Fibroblast of the aortic adventitia (primary cell): ENCODE measurements at regions not wholly inside any gene's neighbourhood (a gene's known extent, or its start where the extent isn't known, plus 50 kb on each side); places are given as distances from the start of the nearest gene placed in this dataset.
A peak's percentile ranks its signal among the peaks of the same experiment; 100 is the strongest.

Experiments used
- DNase-seq: peaks from one replicate; pipeline ENCODE4 v3.0.0-alpha.2; 2010; ENCODE audit warnings: low read depth
- H3K4me3 ChIP-seq: 2 replicates; pipeline ENCODE4 v1.5.1; 2011; ENCODE audit warnings: low read depth, mild to moderate bottlenecking, control low read depth, low read length, moderate library complexity
- TF ChIP-seq, protein P1 (sequence below): IDR thresholded peaks from 2 replicates; pipeline ENCODE4 v1.5.1; 2011; ENCODE audit warnings: mild to moderate bottlenecking, low read length, control low read depth, inconsistent platforms; ENCODE audit not compliant: insufficient read depth

GRCh38 chr12:67803278-67803993 lies 154.9 kb downstream of the DYRK2 start:
- TF ChIP-seq, protein P1, sequence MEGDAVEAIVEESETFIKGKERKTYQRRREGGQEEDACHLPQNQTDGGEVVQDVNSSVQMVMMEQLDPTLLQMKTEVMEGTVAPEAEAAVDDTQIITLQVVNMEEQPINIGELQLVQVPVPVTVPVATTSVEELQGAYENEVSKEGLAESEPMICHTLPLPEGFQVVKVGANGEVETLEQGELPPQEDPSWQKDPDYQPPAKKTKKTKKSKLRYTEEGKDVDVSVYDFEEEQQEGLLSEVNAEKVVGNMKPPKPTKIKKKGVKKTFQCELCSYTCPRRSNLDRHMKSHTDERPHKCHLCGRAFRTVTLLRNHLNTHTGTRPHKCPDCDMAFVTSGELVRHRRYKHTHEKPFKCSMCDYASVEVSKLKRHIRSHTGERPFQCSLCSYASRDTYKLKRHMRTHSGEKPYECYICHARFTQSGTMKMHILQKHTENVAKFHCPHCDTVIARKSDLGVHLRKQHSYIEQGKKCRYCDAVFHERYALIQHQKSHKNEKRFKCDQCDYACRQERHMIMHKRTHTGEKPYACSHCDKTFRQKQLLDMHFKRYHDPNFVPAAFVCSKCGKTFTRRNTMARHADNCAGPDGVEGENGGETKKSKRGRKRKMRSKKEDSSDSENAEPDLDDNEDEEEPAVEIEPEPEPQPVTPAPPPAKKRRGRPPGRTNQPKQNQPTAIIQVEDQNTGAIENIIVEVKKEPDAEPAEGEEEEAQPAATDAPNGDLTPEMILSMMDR, result no peak
- H3K4me3 ChIP-seq, result no peak overlapping the region
- DNase-seq, result no peak

DNA sequence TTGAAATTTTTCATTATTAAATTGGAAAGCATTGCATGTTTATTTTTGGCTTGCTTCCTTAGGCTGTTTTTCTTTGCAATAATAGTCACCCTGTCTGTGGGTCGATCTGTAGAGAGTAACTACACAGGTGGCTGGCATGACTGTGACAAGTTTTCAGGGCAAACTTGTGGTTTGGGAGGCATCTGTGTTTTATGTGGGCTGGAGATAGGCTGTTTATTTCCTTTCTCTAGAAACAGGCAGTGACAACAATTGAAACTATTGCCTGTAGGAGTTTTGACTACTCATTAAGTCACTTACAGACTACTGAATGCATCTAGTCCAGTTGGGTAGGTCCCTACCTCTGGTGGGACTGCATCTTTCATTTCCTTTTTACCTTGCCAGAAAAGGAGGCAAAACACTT lies 155.6 kb downstream of the DYRK2 start:
- TF ChIP-seq, protein P1, result no peak
- H3K4me3 ChIP-seq, result no peak overlapping the region
- DNase-seq, result no peak

DNA sequence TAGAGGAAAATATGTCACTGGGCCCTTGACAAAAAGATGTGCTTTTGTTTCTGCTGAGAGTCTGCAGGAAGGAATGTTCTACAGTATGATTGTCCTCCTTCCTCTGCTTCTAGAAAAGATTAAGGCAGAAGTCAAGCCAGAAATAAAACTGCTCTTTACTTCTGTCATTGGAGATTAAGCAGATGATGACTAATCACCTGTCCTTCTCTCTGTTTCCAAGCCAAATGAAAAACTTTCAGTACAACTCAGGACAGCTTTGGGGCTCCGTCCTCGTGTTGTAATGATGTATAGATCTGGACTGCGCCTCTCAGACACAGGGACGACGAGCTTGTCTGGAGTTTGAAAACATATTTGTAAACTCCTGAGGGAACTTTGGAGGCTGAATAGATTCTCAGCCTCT lies 159.3 kb downstream of the DYRK2 start:
- TF ChIP-seq, protein P1, result no peak
- peak overlapping the region; percentile 23 for H3K4me3 ChIP-seq
- peak; percentile 73 for DNase-seq

DNA sequence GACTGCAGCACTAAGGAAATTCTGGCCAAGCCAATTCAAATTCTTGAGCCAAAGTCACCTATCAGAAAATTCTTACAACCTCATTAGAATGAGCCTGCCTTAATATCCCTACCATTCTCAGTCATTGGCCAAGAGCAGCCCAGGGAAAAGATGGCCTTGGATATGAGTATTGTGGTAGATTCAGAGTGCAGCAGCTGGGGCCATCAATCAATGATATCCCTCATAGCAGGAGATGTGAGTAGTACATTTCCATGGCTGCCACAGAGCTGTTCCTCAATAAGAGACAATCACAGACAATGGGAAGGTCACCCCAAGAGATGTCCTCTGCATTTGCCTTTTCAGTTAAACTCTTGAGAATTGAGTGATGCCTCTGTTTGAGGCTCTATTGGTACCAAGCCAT lies 161.6 kb downstream of the DYRK2 start:
- DNase-seq, result no peak
- no peak overlapping the region for H3K4me3 ChIP-seq
- TF ChIP-seq, protein P1, result no peak

DNA sequence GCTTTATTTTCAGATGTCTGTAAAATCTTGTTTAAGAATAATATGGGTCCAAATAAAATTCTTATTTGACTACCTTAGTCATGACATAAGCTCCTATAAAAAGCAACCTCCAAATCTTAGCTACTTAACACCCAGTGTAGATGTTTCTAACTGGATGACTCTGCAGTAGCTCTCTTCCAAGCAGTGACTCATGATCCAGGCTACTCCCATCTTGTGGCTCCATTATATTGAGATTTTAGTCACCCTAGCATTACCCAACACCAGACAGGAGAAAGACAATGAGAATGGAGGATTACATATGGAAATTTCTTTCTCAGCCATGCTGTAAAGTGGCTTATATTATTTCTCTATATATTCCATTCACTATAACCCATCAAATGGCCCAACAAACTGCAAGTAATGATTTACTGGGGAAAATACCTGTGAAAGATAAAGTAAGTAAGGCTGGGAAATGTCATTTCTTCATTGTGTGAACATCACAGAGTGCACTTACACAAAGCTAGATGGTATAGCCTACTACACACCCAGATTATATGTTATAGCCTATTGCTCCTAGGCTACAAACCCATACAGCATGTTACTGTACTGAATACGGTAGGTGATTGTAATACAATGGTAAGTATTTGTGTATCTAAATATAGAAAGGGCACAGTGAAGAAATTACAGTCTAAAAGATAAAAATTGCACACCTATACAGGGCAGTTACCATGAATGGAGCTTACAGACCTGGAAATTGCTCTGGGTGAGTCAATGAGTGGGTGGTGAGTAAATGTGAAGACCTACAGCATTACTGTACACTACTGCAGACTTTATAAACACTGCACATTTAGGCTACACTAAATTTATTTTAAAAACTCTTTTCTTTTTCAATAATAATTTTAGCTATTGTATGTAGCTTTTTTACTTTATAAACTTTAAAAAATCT lies 163.2 kb downstream of the DYRK2 start:
- TF ChIP-seq, protein P1, result no peak

DNA sequence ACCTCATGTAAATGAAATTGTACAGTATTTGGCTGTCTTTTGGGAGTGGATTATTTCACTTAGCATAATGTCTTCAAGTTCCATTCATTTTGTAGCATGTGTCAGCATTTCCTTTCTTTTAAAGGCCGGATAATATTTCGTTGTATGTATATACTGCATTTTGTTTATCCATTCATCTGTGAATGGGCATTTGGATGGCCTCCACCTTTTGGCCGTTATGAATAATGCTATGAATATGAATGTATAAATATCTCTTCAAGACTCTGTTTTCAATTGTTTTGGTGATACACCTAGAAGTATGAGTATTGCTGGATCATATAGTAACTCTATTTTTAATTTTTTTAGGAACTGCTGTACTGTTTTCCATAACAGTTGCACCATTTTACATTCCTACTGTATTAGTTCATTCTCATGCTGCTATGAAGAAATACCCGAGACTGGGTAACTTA lies 164.9 kb downstream of the DYRK2 start:
- TF ChIP-seq, protein P1, result no peak
- H3K4me3 ChIP-seq, result no peak overlapping the region
- peak; percentile 51 for DNase-seq

More for the DNA sequence above, 163.2 kb downstream of the DYRK2 start:
- no peak overlapping the region for H3K4me3 ChIP-seq
- DNase-seq, result peak; percentile 82
